ENCODE measurements at regions not wholly inside any gene's neighbourhood (a gene's known extent, or its start where the extent isn't known, plus 50 kb on each side); places are given as distances from the start of the nearest gene placed in this dataset.

- TF ChIP-seq EZH2 (IDR thresholded peaks at IDR 0.05; ENCODE audit: borderline replicate concordance, low read length), result no peak
- TF ChIP-seq CTCF (IDR thresholded peaks at IDR 0.05; ENCODE audit: low read length), result no peak
Measured at GRCh38 chr12:113643177-113643974, 171.7 kb upstream of the LHX5 start.
